OCI-M1 (cell line): ENCODE measurements at regions not wholly inside any gene's neighbourhood (a gene's known extent, or its start where the extent isn't known, plus 50 kb on each side); places are given as distances from the start of the nearest gene placed in this dataset.

ENCODE experiments used
- DNase-seq: peaks from one replicate; lab custom pipeline; 2025; lab: John Stamatoyannopoulos, UW

GRCh38 chr18:40904295-40904694 lies 1050.7 kb upstream of the PIK3C3 start:
- DNase-seq: no peak

DNA sequence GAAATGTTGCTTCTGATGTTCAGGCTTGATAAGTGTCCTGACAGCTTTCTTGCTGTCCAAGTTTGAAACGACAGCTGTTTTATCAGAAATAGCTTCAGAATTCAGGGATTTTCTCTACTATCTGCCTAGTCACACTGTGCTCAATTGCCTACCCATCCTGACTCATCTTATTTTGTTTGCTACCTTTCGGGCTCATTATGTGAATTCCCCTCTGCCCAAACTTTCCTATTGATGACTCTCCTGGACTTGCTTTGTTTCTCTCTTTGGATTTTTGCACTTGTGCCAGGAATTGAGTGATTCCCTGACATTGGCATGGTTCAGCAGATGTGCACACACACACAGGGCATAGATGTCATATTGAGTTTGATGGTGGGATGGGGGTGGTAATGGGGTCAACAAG lies 1052.6 kb upstream of the PIK3C3 start:
- DNase-seq: no peak

- no peak for DNase-seq
Measured at GRCh38 chr18:40897884-40898283, 1057.2 kb upstream of the PIK3C3 start.

DNA sequence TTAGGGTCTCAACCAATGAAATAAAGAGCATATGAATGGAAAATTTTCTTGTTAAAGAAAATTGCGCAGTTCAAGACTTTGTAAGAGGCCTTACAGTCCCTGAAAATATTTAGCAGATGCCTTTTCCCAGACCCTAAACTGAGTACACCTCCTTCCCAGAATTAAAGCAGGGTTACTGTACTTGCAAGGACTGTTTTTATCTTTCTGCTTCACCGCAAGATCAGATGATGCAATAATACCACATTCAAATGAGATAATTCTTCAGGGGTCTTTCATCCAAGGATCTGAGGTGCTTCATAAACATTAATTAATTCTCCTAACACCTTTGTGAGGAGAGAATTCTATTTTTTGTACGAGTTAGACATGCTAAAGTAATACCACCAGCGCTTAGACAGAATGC lies 1071.8 kb upstream of the PIK3C3 start:
- peak; percentile 50 for DNase-seq

GRCh38 chr18:40882468-40882867 lies 1072.6 kb upstream of the PIK3C3 start:
- DNase-seq: no peak

GRCh38 chr18:40878371-40878770 lies 1076.7 kb upstream of the PIK3C3 start:
- no peak for DNase-seq

GRCh38 chr18:40877096-40877495 lies 1077.9 kb upstream of the PIK3C3 start:
- no peak for DNase-seq

- no peak for DNase-seq
Measured at GRCh38 chr18:40875101-40875615, 1079.9 kb upstream of the PIK3C3 start.

DNA sequence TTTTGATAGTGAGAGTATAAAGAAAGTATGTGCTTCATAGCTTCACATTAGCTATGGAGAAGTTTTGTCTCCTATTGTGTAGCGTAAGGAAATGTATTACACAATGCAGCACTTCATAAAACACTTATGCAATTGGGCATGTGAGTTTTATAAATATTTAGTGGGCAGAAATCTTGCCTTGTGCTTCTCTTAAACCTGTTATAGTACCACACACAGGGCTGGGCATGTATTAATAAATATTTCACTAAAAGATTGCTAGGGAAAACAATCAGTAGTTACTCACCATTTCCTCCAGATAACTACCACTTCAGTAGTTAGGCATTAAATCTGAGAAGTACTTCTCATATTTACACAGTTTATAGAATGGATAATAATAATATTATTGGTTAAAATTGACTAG lies 1080.8 kb upstream of the PIK3C3 start:
- no peak for DNase-seq

GRCh38 chr18:40868110-40868858 lies 1086.8 kb upstream of the PIK3C3 start:
- DNase-seq: peak; percentile 91

GRCh38 chr18:40867459-40867858 lies 1087.6 kb upstream of the PIK3C3 start:
- peak; percentile 89 for DNase-seq

- DNase-seq: peak; percentile 47
Measured at GRCh38 chr18:40866968-40867367, 1088.1 kb upstream of the PIK3C3 start.

DNA sequence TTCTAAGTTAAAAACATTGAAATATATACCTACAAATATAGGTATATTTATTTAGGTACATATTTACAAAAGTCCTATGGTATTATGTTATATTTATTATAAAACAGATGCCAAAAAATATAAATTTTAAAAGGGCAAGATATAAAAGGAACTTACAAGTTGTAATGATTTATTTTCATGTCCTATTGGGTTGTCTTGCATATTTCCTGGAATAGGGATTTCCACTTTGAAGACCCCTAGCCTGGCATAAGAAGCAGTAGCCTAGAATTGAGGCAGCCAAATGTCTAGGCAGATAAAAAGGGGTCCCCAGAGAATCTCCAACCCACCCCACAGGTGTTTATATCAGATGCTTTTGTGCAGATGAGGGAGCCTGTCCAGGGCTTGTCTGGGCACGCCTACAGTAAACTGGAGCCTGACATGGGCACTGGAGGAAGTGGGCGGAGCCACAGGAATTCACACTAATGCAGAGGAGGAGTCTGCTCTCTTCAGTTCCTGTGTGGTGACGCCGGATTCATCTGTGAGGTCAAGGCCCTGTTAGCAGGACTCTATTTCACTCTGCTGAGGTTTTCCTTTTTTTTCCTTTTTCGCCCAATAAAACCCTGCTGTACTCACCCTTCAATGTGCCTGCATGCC lies 1088.9 kb upstream of the PIK3C3 start:
- DNase-seq: peak; percentile 68

GRCh38 chr18:40864846-40865245 lies 1090.2 kb upstream of the PIK3C3 start:
- no peak for DNase-seq

GRCh38 chr18:40863801-40864200 lies 1091.2 kb upstream of the PIK3C3 start:
- no peak for DNase-seq

DNA sequence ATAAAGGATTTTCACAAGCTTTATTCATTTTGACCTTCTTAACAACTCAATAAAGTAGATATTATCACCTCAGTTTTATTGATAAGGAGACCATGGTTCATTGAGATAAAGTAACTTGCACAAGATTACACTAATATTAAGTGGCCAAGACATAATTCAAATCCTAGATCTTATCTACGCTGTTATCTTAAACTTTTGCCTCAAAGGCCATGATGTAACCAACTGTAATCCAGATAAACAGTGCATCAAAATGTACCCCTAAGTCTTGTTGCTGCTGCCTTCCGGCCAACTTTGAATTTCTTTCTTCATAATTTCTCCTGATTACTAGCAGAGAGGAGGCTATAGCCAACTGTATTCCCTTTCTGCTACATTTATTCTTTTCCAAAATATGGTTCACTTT lies 1094.8 kb upstream of the PIK3C3 start:
- no peak for DNase-seq

DNA sequence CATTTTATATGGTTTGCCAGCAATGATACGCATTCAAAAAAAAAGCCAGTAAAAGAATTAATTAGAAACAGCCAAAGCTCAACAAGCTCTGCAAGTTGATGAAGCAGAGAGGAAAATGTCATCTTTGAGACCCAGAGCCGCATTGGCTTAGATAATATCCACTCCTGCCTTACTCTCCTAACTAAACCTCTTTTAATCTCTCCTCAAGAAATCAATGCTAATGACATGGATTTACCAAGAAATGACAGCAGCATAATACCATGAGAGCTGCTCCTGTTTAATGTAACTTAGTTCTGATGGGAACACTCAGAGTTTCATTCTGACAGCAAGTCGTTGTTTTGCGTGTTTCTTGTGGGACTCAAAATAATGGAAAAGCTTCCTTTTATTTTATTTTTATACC lies 1099.4 kb upstream of the PIK3C3 start:
- no peak for DNase-seq

- DNase-seq: peak; percentile 60
Measured at GRCh38 chr18:40852406-40852805, 1102.6 kb upstream of the PIK3C3 start.

DNA sequence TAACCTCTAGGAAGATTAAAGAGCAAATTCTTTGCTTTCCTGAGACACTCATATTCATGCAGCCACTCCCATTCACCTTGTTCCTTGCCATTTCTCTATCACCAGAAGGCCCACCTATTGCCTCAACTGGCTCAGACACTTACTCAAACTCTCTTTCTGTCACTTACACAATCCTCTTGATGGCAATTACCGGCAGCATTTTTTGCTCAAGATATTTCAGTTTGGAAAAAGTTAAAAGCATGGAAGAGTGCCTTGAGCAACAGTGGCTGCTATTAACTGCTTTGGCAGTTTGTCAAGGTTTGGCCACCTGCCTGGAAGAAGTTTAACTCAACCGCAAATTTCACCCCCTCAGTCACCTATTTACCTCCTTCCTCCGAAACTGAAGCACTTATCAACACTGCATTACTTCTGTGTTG lies 1104.0 kb upstream of the PIK3C3 start:
- DNase-seq: no peak

DNA sequence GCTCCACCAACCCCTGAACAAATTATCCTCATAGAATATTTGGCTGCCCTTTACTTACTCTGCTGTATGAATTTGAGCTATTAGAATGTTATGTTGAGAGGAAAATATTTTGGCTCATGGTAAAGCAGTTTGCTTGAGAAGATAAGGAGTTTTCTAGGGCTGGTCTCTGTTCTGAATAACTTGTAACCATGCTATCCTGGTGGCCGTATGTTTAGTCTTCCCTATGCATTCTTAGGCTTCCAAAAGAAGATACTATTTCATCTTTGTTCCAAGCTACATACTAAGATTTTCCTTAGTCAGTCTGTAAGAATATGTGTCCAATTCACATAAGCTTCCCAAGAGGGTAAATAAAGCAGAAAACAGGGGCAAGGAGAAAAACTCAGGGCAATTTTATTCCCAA lies 1105.1 kb upstream of the PIK3C3 start:
- DNase-seq: no peak

DNA sequence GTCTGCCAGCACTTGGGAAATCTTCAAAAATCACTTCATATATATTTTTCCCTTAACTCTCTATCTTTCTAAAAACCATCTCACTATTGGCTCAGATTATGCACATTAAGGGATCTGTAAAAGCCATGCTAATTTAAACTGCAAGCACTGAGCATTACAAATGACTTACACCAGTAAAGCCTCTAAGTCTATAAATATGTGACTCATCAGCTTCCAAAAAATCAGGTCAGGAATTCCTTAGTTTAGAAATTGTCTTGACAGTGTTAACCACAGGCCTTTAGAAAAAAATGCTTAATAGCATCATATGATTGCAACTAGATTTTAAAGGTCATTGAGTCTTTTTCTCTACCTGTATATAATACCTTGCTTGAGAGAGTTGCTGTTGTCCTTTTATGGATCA lies 1113.6 kb upstream of the PIK3C3 start:
- DNase-seq: no peak

- DNase-seq: no peak
Measured at GRCh38 chr18:40841063-40841462, 1114.0 kb upstream of the PIK3C3 start.

DNA sequence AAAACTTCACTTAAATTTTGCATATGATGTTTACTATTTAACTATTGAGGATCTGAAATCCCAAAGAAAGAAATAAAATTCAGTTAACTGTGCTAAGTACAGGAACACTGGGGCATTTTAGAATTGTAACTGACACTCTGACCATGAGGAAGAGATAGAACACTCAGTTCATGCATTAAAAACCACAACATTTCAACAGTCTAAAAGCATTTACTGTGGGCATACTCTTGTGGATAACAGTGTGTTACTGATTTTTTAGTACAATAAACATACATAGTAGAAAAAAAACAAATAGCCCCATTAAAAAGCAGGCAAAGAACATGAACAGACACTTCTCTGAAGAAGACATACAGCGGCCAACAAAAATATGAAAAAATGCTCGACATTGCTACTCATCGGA lies 1122.7 kb upstream of the PIK3C3 start:
- DNase-seq: peak; percentile 34

- no peak for DNase-seq
Measured at GRCh38 chr18:40824291-40824690, 1130.7 kb upstream of the PIK3C3 start.
